Activated T-cell treated with anti-CD3 and anti-CD28 coated beads for 1 hour (primary cell): ENCODE measurements at regions not wholly inside any gene's neighbourhood (a gene's known extent, or its start where the extent isn't known, plus 50 kb on each side); places are given as distances from the start of the nearest gene placed in this dataset.

ENCODE experiments used
- DNase-seq: peaks from one replicate; pipeline ENCODE4 v3.0.0-alpha.2; 2020; ENCODE audit warnings: low read depth

DNA sequence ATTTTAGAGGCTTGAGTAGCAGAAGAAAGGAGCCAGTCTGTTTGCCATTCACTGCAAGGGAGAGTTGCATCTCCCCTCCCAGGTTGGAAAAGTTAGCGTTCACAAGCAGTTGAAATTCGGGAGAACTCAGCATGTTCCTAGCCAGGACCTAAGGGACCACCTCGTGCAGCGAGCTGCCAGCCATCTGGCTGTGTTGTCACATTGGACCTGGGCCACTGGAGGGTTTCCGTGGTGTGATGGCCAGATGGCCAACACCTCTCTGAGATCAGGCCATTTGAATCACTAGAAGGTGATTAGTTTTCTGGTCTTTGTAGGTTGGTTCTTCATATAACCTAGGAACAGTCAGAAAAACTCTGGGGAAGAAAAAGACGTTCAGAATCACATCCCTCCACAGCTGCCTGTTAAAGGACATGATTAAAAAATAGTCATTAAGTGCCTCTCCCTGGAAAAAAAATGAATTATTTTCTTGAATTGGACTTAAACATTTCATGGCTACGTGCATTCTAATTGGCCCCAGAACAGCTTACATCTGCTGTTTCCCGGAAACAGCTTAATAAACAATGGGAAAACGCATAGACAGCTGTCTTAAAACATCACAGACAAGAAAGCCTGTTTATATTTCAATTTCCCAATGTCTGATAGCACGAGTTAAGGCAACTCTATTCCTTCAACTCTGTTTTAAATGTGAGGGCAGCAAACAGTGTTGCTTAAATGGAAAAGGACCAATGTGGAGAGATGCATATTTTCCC is 303.9 kb downstream of the TENT4A start:
- DNase-seq = no peak

DNA sequence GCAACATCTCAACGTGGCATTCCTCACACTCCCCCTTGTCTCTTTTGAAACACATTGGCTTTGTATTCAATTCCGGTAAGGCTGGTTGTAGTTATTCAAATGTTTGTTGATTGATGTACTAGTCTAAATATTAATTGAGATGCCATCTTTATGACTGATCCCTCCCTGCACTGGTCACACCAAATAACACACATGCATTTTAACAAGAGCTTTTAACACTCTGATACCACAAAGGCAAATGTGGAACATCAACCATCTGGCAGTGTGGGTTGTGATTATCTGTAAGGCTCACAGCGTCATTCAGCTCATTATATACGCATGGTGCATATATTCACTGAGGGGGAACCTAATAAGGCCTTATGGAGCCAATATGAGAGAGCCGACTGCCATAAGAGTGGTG is 305.0 kb downstream of the TENT4A start:
- no peak for DNase-seq

DNA sequence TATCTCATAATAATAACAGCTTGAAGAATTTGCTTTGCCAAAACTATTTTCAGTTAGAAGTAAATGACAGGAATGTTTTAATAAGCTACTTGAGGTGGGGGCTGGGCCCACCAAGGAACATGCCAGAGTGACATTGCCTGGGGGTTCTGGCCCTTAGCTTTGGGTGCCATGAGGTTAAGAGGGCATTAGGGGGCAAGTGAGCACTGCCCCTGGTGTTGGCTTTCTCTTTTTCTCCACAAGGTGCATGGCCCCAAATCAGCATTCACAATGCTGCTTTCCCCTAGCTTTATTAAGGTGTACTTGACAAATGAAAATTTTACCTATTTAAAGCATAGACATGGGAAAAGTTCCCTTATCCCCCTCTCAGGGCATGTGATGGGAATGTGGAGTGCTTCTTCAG is 305.4 kb downstream of the TENT4A start:
- DNase-seq = no peak

GRCh38 chr5:7036192-7036835 is 323.1 kb downstream of the TENT4A start:
- no peak for DNase-seq

- DNase-seq = no peak
Measured at GRCh38 chr5:7039074-7039473, 325.8 kb downstream of the TENT4A start.

DNA sequence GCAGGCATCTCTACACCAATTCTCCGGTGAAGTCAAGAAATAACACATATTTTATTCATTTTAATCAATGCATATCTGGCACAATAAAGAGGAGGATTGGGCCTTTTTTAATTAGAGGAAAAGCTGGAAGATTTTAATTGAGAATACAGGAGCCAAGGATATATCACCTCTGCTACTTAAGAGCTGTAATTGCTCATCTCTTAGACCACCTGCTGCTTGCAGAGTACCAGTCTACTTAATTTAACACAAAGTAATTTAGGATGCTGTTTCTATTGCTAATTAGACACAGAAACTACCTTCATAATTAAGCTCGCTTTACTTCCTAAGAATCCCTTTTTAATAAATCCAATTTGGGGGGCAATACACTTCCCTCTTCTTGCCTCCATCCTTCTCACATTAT is 326.9 kb downstream of the TENT4A start:
- no peak for DNase-seq

DNA sequence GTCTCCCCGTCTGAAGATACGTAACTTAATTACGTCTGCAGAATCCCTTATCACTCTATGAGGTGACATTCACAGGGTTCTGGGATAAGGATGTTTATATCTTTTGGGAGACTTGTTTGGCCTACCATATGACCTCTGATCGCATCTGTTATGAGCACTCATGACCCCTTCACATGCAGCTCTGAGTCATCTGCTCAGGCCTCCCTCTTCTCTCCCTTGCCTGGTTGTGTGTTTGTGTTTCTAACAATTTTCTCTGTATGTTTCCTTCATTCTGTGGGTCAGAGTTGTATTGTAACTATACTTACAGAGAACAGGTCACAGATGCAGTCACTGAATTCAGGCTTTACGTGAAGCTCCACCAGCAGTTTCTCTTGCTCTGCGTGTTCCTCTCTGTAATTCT is 330.6 kb downstream of the TENT4A start:
- no peak for DNase-seq

DNA sequence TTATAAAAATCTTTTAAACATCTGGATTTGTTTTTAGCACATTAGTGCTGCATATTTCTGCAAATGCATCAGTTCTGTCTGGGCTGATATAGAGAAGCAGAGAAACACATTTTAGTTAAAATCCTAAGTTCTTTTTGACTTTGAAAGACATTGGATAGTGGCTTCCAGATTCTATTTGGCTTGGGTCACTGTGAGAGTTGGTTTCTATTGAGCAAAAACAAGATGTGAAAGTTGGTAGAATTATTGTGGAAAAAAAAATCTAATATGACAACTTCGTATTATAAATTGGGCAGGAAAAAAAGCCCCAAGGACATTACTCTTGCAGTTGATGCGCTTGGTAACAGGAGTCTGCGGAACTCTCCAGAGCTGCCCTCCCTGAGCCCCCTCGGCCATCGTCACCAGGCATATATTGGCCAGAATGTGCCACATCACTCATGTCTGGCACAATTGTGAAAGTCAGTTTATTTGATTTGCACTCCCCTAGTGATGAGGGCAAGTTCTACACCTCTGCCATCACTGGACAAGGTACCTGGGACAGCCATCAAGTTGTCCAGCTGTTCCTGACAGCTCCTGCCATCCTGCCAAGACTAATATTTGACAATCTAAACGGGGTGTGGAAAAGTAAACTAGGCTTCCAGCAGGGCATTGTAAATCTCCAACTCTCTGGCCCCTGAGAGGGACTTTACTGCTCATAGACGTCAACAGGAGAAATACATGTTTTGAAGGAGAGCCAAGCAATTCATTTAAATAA is 334.5 kb downstream of the TENT4A start:
- no peak for DNase-seq

GRCh38 chr5:7050986-7051385 is 337.8 kb downstream of the TENT4A start:
- no peak for DNase-seq

DNA sequence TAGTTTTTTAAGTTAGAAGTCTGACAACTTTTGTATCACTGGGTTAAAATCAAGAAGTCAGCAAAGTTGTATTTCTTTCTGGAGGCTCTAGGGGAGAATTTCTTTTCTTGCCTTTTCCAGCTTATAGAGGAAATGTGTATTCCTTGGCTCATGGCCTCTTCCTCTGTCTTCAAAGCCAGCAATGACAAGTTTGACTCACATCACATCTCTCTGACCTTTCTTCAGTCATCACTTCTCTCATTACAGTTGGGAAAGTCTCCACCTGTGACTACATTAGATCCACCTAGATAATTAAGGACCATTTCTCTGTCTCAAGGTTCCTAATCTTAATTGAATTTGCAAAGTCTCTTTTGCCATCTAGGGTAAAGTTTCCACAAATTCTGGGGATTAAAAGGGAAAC is 339.9 kb downstream of the TENT4A start:
- no peak for DNase-seq

GRCh38 chr5:7053528-7054209 is 340.4 kb downstream of the TENT4A start:
- no peak for DNase-seq

DNA sequence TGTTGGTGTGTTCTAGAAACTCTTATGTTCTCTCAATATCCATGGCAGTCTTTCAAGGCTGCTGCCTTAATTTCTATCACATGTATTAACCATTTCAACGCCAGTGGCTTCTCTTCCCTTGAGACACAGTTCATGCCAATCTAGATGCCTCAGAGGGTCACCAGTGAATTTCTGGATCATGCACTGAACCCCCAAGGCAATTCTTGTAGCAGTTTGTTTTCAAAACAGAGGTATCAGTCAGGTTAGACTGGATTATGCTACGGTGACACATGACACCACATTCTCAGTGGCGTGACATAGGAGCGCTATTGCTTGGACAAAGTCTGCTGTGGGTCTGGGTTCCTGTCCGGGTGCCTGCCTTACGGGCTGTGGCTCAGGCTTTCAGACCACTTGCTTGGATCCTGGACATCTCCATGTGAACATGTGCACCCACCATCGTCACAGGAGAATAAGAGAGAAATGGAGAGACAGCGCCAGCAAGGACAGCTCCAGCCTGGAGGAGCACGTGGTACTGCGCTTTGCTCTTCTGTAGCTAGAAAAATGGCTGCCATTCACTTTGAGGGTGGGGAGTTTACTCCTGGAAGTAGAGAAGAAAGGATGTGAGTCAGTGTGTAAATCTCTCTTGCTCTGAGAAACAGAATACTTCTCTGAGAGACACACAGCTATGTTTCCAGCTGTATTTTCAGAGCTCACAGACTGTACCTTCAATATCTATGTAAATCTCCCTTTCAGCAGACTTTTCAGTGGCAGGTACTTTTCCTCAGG is 329.3 kb upstream of the ADCY2 start:
- DNase-seq = no peak

DNA sequence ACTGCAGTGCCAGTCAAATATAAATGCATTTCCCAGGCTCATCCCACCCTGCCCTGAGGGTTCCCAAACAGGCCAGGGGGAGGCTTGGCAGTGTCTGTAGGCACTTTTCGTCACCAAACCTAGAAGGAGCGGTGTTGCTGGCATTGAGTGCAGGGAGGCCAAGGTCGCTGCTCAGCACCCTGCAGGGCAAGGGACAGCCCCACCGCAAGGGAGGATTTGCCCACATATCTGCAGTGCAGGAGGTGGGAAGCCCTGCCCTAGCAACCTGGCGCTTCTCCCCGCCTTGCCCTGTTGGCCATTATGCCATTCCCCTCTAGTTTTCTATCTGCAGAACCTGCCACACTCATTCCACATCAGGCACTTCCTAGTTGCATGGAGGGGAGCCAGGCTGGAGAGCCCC is 327.8 kb upstream of the ADCY2 start:
- DNase-seq = no peak

GRCh38 chr5:7068899-7069298 is 327.0 kb upstream of the ADCY2 start:
- DNase-seq = no peak

GRCh38 chr5:7072188-7072587 is 323.8 kb upstream of the ADCY2 start:
- DNase-seq = no peak

GRCh38 chr5:7073666-7074065 is 322.3 kb upstream of the ADCY2 start:
- DNase-seq = no peak

- no peak for DNase-seq
Measured at GRCh38 chr5:7074176-7074575, 321.8 kb upstream of the ADCY2 start.

- no peak for DNase-seq
Measured at GRCh38 chr5:7075470-7075869, 320.5 kb upstream of the ADCY2 start.

DNA sequence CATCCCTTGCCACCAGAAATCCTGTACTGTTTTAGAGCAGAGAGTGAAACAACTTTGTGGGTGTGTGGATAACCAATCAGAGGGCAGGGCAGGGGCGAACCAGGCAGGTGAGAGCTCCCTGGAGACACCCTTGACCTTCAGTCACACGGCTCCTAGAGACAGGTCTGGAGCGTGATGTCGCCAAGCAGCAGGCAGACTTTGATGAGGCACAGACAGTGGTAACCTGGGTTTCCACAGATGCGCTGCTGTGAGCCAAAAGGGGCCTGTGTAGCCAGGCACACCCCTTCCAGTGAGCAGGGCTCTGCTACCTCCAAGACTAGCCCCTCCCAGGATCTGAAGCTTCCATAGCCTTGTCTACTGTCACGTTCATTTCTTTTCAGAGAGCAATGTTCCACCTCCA is 317.8 kb upstream of the ADCY2 start:
- no peak for DNase-seq

GRCh38 chr5:7078901-7079300 is 317.0 kb upstream of the ADCY2 start:
- DNase-seq = no peak

DNA sequence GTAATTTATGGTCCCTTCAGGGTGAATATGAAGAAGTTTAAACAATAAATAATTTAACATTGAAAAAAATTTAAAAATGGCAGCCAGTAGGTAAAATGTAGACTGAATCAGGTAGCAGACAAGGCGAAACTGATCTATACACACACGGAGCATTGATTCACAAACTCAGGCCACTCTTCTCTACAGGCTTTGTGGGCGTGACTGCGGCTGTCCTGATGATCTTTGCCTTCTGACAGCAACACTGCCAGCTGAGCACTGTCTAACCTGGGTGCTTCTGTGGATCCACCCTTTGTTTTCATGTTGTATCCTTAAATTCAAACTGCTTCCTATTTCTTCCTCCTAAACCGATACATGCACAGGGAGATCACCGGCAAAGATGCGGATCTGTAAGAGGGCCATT is 315.4 kb upstream of the ADCY2 start:
- no peak for DNase-seq

- no peak for DNase-seq
Measured at GRCh38 chr5:7087719-7088297, 308.1 kb upstream of the ADCY2 start.
